ENCODE measurements at regions not wholly inside any gene's neighbourhood (a gene's known extent, or its start where the extent isn't known, plus 50 kb on each side); places are given as distances from the start of the nearest gene placed in this dataset.

GRCh38 chr13:111626371-111627305, 306.2 kb downstream of the TEX29 start:
- TF ChIP-seq CTCF (IDR thresholded peaks at IDR 0.05; ENCODE audit: poor library complexity, severe bottlenecking) (no peak), EP300 (conservative IDR thresholded peaks at IDR 0.05; ENCODE audit: poor library complexity, severe bottlenecking) (no peak), RAD21 (conservative IDR thresholded peaks at IDR 0.05) (no peak), MXI1 (conservative IDR thresholded peaks at IDR 0.05; ENCODE audit: poor library complexity, severe bottlenecking) (no peak), REST (IDR thresholded peaks at IDR 0.05; ENCODE audit: borderline replicate concordance) (no peak)
